ENCODE measurements at regions not wholly inside any gene's neighbourhood (a gene's known extent, or its start where the extent isn't known, plus 50 kb on each side); places are given as distances from the start of the nearest gene placed in this dataset.

DNA sequence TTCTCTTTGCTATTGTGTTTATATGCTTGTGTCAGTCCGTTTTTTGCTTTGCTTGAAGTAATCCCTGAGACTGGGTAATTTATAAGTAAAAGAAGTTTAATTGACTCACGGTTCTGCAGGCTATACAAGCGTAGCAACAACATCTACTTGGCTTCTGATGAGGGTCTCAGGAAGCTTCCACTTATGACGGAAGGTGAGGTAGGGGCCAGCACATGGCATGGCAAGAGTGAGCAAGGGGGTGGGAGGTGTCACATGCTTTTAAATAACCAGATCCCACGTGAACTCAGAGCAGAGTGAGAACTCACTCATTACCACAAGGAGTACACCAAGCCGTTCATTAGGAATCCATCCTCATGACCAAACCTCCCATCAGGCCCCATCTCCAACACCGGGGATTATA, 540.3 kb downstream of the TDRD15 start:
- Histone ChIP-seq H3K27ac (ENCODE audit: low read length) (no peak overlapping the region), H3K9me3 (ENCODE audit: control insufficient read depth, insufficient read depth, low read depth, low read length) (no peaks in the 10 kb centered on the region), H3K27me3 (ENCODE audit: control insufficient read depth, insufficient read depth, low read length) (no peaks in the 10 kb centered on the region), H3K36me3 (ENCODE audit: control insufficient read depth, insufficient read depth, low read length) (no peaks in the 10 kb centered on the region), H3K4me3 (ENCODE audit: low read depth in 2 of 2, low read length in 2 of 2) (no peak overlapping the region), H3K4me1 (ENCODE audit: control insufficient read depth, insufficient read depth, low read length) (no peaks in the 10 kb centered on the region)
- ChIA-PET POLR2A (no interaction called here), CTCF (no interaction called here)
- TF ChIP-seq POLR2AphosphoS5 (IDR thresholded peaks at IDR 0.05; ENCODE audit: low read depth, low read length) (no peak), TCF7L2 (IDR thresholded peaks at IDR 0.05; ENCODE audit: low read depth, low read length) (no peak), SIN3A (IDR thresholded peaks at IDR 0.05; ENCODE audit: borderline replicate concordance, insufficient read depth, low read depth, low read length) (no peak)
- TF ChIP-seq, protein P1, sequence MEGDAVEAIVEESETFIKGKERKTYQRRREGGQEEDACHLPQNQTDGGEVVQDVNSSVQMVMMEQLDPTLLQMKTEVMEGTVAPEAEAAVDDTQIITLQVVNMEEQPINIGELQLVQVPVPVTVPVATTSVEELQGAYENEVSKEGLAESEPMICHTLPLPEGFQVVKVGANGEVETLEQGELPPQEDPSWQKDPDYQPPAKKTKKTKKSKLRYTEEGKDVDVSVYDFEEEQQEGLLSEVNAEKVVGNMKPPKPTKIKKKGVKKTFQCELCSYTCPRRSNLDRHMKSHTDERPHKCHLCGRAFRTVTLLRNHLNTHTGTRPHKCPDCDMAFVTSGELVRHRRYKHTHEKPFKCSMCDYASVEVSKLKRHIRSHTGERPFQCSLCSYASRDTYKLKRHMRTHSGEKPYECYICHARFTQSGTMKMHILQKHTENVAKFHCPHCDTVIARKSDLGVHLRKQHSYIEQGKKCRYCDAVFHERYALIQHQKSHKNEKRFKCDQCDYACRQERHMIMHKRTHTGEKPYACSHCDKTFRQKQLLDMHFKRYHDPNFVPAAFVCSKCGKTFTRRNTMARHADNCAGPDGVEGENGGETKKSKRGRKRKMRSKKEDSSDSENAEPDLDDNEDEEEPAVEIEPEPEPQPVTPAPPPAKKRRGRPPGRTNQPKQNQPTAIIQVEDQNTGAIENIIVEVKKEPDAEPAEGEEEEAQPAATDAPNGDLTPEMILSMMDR (IDR thresholded peaks at IDR 0.05): no peak
- TF ChIP-seq, protein P2, sequence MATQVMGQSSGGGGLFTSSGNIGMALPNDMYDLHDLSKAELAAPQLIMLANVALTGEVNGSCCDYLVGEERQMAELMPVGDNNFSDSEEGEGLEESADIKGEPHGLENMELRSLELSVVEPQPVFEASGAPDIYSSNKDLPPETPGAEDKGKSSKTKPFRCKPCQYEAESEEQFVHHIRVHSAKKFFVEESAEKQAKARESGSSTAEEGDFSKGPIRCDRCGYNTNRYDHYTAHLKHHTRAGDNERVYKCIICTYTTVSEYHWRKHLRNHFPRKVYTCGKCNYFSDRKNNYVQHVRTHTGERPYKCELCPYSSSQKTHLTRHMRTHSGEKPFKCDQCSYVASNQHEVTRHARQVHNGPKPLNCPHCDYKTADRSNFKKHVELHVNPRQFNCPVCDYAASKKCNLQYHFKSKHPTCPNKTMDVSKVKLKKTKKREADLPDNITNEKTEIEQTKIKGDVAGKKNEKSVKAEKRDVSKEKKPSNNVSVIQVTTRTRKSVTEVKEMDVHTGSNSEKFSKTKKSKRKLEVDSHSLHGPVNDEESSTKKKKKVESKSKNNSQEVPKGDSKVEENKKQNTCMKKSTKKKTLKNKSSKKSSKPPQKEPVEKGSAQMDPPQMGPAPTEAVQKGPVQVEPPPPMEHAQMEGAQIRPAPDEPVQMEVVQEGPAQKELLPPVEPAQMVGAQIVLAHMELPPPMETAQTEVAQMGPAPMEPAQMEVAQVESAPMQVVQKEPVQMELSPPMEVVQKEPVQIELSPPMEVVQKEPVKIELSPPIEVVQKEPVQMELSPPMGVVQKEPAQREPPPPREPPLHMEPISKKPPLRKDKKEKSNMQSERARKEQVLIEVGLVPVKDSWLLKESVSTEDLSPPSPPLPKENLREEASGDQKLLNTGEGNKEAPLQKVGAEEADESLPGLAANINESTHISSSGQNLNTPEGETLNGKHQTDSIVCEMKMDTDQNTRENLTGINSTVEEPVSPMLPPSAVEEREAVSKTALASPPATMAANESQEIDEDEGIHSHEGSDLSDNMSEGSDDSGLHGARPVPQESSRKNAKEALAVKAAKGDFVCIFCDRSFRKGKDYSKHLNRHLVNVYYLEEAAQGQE (IDR thresholded peaks at IDR 0.05; ENCODE audit: insufficient read depth in 1 of 2, low read depth in 2 of 2, low read length in 1 of 2): no peak
- DNase-seq (ENCODE audit: low read depth, low spot score) (no peak), ATAC-seq (no peak)
- intact Hi-C loops (cut with micrococcal nuclease; ENCODE audit: unreplicated experiment) (no loop called here), in situ Hi-C loops (cut with HindIII; ENCODE audit: low pct_unique_long_range_greater_than_20kb, low sequenced_read_pairs) (no loop called here)
- no TSS peak for BruUV-seq (replicated peaks)

DNA sequence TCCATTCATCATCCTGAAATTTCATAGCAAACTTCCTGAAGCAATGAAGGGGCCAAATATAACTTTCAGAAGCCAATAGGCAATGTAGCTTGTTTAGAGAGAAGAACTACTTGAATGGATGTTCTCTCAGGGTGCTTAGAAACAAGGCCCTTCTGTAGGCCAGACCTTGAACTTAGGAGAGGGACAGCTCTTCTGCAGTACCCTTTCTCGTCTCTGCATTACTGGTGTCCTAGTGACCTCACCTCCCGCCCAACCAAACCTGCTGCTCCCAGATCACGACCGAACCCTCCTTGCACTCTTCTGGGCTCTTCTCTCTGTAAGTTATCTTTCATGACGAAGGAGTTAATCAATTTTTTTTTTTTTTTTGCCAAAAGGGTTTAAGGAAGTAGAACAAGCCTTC, 543.9 kb downstream of the TDRD15 start:
- in situ Hi-C loops (cut with HindIII; ENCODE audit: low pct_unique_long_range_greater_than_20kb, low sequenced_read_pairs): no loop called here
- no peak for ATAC-seq
- Histone ChIP-seq H3K27me3 (ENCODE audit: control insufficient read depth, insufficient read depth, low read length) (no peaks in the 10 kb centered on the region), H3K4me1 (ENCODE audit: control insufficient read depth, insufficient read depth, low read length) (no peaks in the 10 kb centered on the region), H3K27ac (ENCODE audit: low read length) (no peak overlapping the region), H3K9me3 (ENCODE audit: control insufficient read depth, insufficient read depth, low read depth, low read length) (no peaks in the 10 kb centered on the region), H3K4me3 (ENCODE audit: low read depth in 2 of 2, low read length in 2 of 2) (no peak overlapping the region), H3K36me3 (ENCODE audit: control insufficient read depth, insufficient read depth, low read length) (no peaks in the 10 kb centered on the region)
- no TSS peak for BruUV-seq (replicated peaks)
- no peak for DNase-seq (ENCODE audit: low read depth, low spot score)
- TF ChIP-seq POLR2AphosphoS5 (IDR thresholded peaks at IDR 0.05; ENCODE audit: low read depth, low read length) (no peak), SIN3A (IDR thresholded peaks at IDR 0.05; ENCODE audit: borderline replicate concordance, insufficient read depth, low read depth, low read length) (no peak), TCF7L2 (IDR thresholded peaks at IDR 0.05; ENCODE audit: low read depth, low read length) (no peak)
- TF ChIP-seq, protein P2 (IDR thresholded peaks at IDR 0.05; ENCODE audit: insufficient read depth in 1 of 2, low read depth in 2 of 2, low read length in 1 of 2): no peak
- TF ChIP-seq, protein P1 (IDR thresholded peaks at IDR 0.05): no peak
- CTCF ChIA-PET: no interaction called here
- intact Hi-C loops (cut with micrococcal nuclease; ENCODE audit: unreplicated experiment): no loop called here
- POLR2A ChIA-PET: no interaction called here

Data from Panc1 (cell line).